HCT116 (cell line): ENCODE measurements at regions not wholly inside any gene's neighbourhood (a gene's known extent, or its start where the extent isn't known, plus 50 kb on each side); places are given as distances from the start of the nearest gene placed in this dataset.

ENCODE experiments used
- CTCF ChIP-seq, 3 experiments: fragments of 200-600 bp in 1 of 3; sonication (generic) in 1 of 3; IDR thresholded peaks in 2 of 3; conservative IDR thresholded peaks in 1 of 3; 2 replicates each; pipeline ENCODE4 v1.5.1; 2012 to 2017; ENCODE audit warnings: low read depth in 2 of 3, low read length in 2 of 3, antibody characterized with exemption in 1 of 3, borderline replicate concordance in 1 of 3, control low read depth in 1 of 3, mild to moderate bottlenecking in 1 of 3, mixed read lengths in 1 of 3, mixed run types in 1 of 3, moderate library complexity in 1 of 3; ENCODE audit not compliant: insufficient read depth in 1 of 3
- EGR1 ChIP-seq: IDR thresholded peaks from 2 replicates; pipeline ENCODE4 v1.6.1; 2012; ENCODE audit warnings: low read depth
- MAX ChIP-seq: IDR thresholded peaks from 2 replicates; pipeline ENCODE4 v1.6.1; 2012
- POLR2A ChIP-seq: IDR thresholded peaks from 2 replicates; pipeline ENCODE4 v1.7.0; 2011; ENCODE audit warnings: borderline replicate concordance; ENCODE audit not compliant: insufficient read depth, insufficient read length; ENCODE audit errors: extremely low read depth
- POLR2AphosphoS5 ChIP-seq: IDR thresholded peaks from 2 replicates; pipeline ENCODE4 v1.6.1; 2011; ENCODE audit warnings: mild to moderate bottlenecking, low read depth, low read length, moderate library complexity
- RAD21 ChIP-seq: IDR thresholded peaks from 2 replicates; pipeline ENCODE4 v1.6.1; 2012; ENCODE audit warnings: low read depth, mild to moderate bottlenecking
- REST ChIP-seq: IDR thresholded peaks from 2 replicates; pipeline ENCODE4 v1.6.1; 2012; ENCODE audit warnings: low read depth
- SIN3A ChIP-seq: IDR thresholded peaks from 2 replicates; pipeline ENCODE4 v1.6.1; 2012; ENCODE audit warnings: low read depth
- YY1 ChIP-seq: IDR thresholded peaks from 2 replicates; pipeline ENCODE4 v1.6.1; 2011; ENCODE audit warnings: low read length, low read depth, moderate library complexity, mild to moderate bottlenecking; ENCODE audit not compliant: insufficient replicate concordance; ENCODE audit errors: extremely low read depth
- ZNF274 ChIP-seq: fragments of 200-500 bp; sonication (Bioruptor generic); IDR thresholded peaks from 2 replicates; pipeline ENCODE4 v1.6.1; 2014; ENCODE audit warnings: mild to moderate bottlenecking, low read depth, low read length, inconsistent platforms

- no peak for TF ChIP-seq RAD21
- TF ChIP-seq CTCF (IDR thresholded peaks at IDR 0.05 in 2 of 3, conservative IDR thresholded peaks at IDR 0.05 in 1 of 3; ENCODE audit: borderline replicate concordance in 1 of 3, insufficient read depth in 1 of 3, low read depth in 2 of 3, low read length in 2 of 3), result no peak
- no peak for TF ChIP-seq ZNF274
- no peak for TF ChIP-seq EGR1
- no peak for TF ChIP-seq REST
- TF ChIP-seq YY1, result no peak
- no peak for TF ChIP-seq POLR2A
- TF ChIP-seq SIN3A, result no peak
- TF ChIP-seq POLR2AphosphoS5, result no peak
- TF ChIP-seq MAX, result no peak
Measured at GRCh38 chr6:126227833-126228702, 111.8 kb upstream of the CENPW start.
